ENCODE measurements at regions not wholly inside any gene's neighbourhood (a gene's known extent, or its start where the extent isn't known, plus 50 kb on each side); places are given as distances from the start of the nearest gene placed in this dataset.

DNA sequence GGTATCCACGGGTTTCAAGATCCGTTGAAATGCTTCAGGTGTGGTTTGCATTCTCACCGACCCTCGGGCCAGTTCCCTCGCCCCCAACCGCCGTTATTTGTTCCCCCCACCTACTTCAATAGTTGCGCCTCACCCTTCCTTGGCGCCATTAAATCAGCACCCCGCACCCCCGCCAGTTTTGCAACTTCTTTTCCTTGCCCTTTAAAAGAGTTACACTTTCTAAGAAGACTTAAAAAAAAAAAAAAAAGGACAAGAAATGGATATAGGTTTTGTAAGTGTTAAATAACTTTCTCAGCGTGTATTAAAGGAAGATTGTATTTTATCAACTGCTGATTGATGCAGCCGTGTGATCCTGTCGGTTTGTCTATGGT is 87.2 kb downstream of the NR2F2 start:
- Histone ChIP-seq H3K4me1 (ENCODE audit: control insufficient read depth in 3 of 3, insufficient read depth in 2 of 3, low read depth in 1 of 3, low read length in 2 of 3) (peaks cover 0 to 4% (median 3%) of the 10 kb centered on the region in 3 donors), H3K36me3 (ENCODE audit: control insufficient read depth in 3 of 3, insufficient read depth in 2 of 3, low read depth in 1 of 3, low read length in 3 of 3) (no peaks in the 10 kb centered on the region), H3K9me3 (ENCODE audit: control insufficient read depth in 2 of 2, insufficient read depth in 1 of 2, low read depth in 1 of 2, low read length in 1 of 2) (no peaks in the 10 kb centered on the region), H3K4me3 (ENCODE audit: low read depth in 1 of 3, low read length in 3 of 3) (no peak overlapping the region), H3K27ac (ENCODE audit: low read depth in 1 of 3, low read length in 2 of 3) (no peak overlapping the region), H3K27me3 (ENCODE audit: control insufficient read depth in 3 of 3, insufficient read depth in 3 of 3, low read length in 3 of 3) (peaks cover 5 to 81% (median 38%) of the 10 kb centered on the region in 3 donors)
- no peak for DNase-seq
- WGBS, 3 donors: 5 to 9% (median 9%) methylated on average over 14 of the region's 14 CpGs
- FAIRE-seq: no peak

DNA sequence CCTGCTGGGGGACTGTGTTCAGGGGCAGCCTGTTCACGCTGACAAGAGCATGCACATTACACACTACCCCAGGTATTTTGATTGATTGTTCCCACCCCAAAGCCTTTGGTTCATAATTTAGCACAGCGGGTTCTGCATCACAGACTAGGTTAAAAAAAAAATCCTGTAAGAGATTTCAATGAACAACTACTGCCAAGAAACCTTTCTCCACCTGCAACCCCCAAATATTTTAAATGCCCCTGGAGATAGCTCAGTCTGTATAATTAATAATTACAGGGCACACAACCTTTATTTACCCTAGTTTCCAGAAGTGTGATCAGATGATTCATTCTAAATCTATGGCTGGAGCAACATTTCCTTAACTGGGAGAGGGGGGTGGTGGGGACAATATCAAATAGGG is 87.6 kb downstream of the NR2F2 start:
- no peak for DNase-seq
- no peak for FAIRE-seq
- 3 to 17% (median 7%) methylated on average over 2 of the region's 2 CpGs for whole genome bisulfite sequencing, 3 donors
- H3K4me1 ChIP-seq (ENCODE audit: control insufficient read depth in 3 of 3, insufficient read depth in 2 of 3, low read depth in 1 of 3, low read length in 2 of 3): peaks cover 0 to 4% (median 3%) of the 10 kb centered on the region in 3 donors
- H3K9me3 ChIP-seq (ENCODE audit: control insufficient read depth in 2 of 2, insufficient read depth in 1 of 2, low read depth in 1 of 2, low read length in 1 of 2): no peaks in the 10 kb centered on the region
- H3K4me3 ChIP-seq (ENCODE audit: low read depth in 1 of 3, low read length in 3 of 3): no peak overlapping the region
- H3K27ac ChIP-seq (ENCODE audit: low read depth in 1 of 3, low read length in 2 of 3): no peak overlapping the region
- H3K27me3 ChIP-seq (ENCODE audit: control insufficient read depth in 3 of 3, insufficient read depth in 3 of 3, low read length in 3 of 3): peaks cover 5 to 77% (median 38%) of the 10 kb centered on the region in 3 donors
- H3K36me3 ChIP-seq (ENCODE audit: control insufficient read depth in 3 of 3, insufficient read depth in 2 of 3, low read depth in 1 of 3, low read length in 3 of 3): no peaks in the 10 kb centered on the region

DNA sequence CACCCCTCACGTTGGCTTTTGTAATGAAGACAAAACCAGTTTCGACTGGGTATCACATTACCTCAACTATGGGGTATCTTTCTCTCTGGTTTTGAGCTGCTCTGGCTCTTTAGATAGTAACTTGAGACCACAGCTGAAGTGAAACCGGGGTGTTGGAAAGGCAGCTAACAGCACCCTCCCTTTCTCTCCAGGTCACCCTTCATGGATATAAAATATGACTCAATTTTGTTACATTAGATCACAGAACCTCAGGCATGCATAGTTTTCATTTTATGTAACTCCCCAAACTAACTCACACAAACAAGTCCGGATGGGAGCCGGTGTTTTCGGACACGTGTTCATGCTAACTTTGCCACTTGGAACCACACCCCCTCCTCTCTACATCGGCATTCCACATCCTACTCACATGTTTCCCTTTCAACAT is 90.7 kb downstream of the NR2F2 start:
- WGBS, 3 donors: 19 to 38% (median 33%) methylated on average over 8 of the region's 8 CpGs
- FAIRE-seq (no peak), DNase-seq (no peak)
- no peak overlapping the region for H3K4me3 ChIP-seq (ENCODE audit: low read depth in 1 of 3, low read length in 3 of 3)
- H3K36me3 ChIP-seq (ENCODE audit: control insufficient read depth in 3 of 3, insufficient read depth in 2 of 3, low read depth in 1 of 3, low read length in 3 of 3): no peaks in the 10 kb centered on the region
- no peaks in the 10 kb centered on the region for H3K9me3 ChIP-seq (ENCODE audit: control insufficient read depth in 2 of 2, insufficient read depth in 1 of 2, low read depth in 1 of 2, low read length in 1 of 2)
- H3K4me1 ChIP-seq (ENCODE audit: control insufficient read depth in 3 of 3, insufficient read depth in 2 of 3, low read depth in 1 of 3, low read length in 2 of 3): peaks cover 0 to 4% (median 3%) of the 10 kb centered on the region in 3 donors
- H3K27me3 ChIP-seq (ENCODE audit: control insufficient read depth in 3 of 3, insufficient read depth in 3 of 3, low read length in 3 of 3): peaks cover 5 to 59% (median 20%) of the 10 kb centered on the region in 3 donors
- H3K27ac ChIP-seq (ENCODE audit: low read depth in 1 of 3, low read length in 2 of 3): no peak overlapping the region

DNA sequence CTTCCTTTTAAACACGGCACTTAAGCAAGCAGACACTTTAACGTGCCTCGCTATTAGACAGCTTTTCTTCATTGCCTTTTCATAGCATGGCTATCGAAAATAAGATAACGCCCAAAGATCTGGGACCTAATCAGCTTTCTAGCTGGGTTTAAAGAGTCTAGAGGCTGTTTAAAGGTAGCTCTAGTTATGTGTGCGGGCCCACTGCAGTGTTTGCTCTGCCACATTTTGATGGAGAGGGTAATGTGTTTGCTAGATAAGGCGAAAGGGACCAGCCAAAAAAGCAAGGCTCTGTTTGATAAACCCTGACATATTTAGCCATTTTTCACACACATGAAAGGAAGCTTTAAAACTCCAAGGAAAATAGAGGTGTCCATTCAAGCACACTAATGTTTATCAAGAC is 91.6 kb downstream of the NR2F2 start:
- Histone ChIP-seq H3K4me1 (ENCODE audit: control insufficient read depth in 3 of 3, insufficient read depth in 2 of 3, low read depth in 1 of 3, low read length in 2 of 3) (no peaks in the 10 kb centered on the region), H3K27ac (ENCODE audit: low read depth in 1 of 3, low read length in 2 of 3) (no peak overlapping the region), H3K36me3 (ENCODE audit: control insufficient read depth in 3 of 3, insufficient read depth in 2 of 3, low read depth in 1 of 3, low read length in 3 of 3) (no peaks in the 10 kb centered on the region), H3K9me3 (ENCODE audit: control insufficient read depth in 2 of 2, insufficient read depth in 1 of 2, low read depth in 1 of 2, low read length in 1 of 2) (no peaks in the 10 kb centered on the region), H3K27me3 (ENCODE audit: control insufficient read depth in 3 of 3, insufficient read depth in 3 of 3, low read length in 3 of 3) (peaks cover 0 to 57% (median 11%) of the 10 kb centered on the region in 3 donors), H3K4me3 (ENCODE audit: low read depth in 1 of 3, low read length in 3 of 3) (no peak overlapping the region)
- 14 to 43% (median 29%) methylated on average over 7 of the region's 7 CpGs for WGBS, 3 donors
- FAIRE-seq (no peak), DNase-seq (no peak)

DNA sequence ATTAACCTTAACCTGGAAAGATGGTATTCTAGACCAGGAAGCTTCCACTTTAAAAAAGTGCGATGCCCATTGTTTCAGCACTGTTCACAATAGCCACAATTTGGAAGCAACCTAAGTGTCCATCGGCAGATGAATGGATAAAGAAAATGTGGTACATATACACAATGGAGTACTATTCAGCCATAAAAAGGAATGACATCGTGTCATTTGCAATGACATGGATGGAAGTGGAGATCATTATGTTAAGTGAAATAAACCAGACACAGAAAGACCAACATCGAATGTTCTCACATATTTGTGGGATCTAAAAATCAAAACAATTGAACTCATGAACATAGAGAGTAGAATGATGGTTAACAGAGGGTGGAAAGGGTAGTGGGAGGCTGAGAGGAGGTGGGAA is 94.2 kb downstream of the NR2F2 start:
- 88 to 91% (median 91%) methylated on average over 4 of the region's 4 CpGs for WGBS, 3 donors
- Histone ChIP-seq H3K27ac (ENCODE audit: low read depth in 1 of 3, low read length in 2 of 3) (no peak overlapping the region), H3K27me3 (ENCODE audit: control insufficient read depth in 3 of 3, insufficient read depth in 3 of 3, low read length in 3 of 3) (peaks cover 0 to 38% (median 5%) of the 10 kb centered on the region in 3 donors)

GRCh38 chr15:96428742-96429141 is 98.2 kb downstream of the NR2F2 start:
- no peaks in the 10 kb centered on the region for H3K36me3 ChIP-seq (ENCODE audit: control insufficient read depth in 3 of 3, insufficient read depth in 2 of 3, low read depth in 1 of 3, low read length in 3 of 3)

More for the DNA sequence above, 94.2 kb downstream of the NR2F2 start:
- no peak for FAIRE-seq
- Histone ChIP-seq H3K4me3 (ENCODE audit: low read depth in 1 of 3, low read length in 3 of 3) (no peak overlapping the region), H3K9me3 (ENCODE audit: control insufficient read depth in 2 of 2, insufficient read depth in 1 of 2, low read depth in 1 of 2, low read length in 1 of 2) (no peaks in the 10 kb centered on the region), H3K4me1 (ENCODE audit: control insufficient read depth in 3 of 3, insufficient read depth in 2 of 3, low read depth in 1 of 3, low read length in 2 of 3) (no peaks in the 10 kb centered on the region), H3K36me3 (ENCODE audit: control insufficient read depth in 3 of 3, insufficient read depth in 2 of 3, low read depth in 1 of 3, low read length in 3 of 3) (no peaks in the 10 kb centered on the region)
- DNase-seq: no peak

DNA sequence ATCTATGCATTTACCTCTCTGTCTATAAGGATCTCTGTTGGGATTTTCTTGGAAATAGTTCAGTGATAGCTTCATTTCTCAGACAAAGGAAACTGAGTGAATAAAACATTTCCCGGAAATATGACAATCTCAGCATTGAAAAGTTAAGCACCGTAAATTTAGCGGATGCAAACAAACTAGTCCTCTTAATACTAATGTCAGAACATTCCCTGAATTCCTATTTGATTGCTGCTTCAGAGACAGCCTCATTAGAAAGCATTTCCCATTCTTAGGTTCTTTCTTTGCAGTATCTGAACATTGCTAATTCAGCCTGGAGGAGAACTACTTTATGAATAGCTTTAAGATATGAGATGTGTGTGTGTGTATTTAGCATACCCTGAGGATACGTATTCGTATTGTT is 101.3 kb downstream of the NR2F2 start:
- H3K36me3 ChIP-seq (ENCODE audit: control insufficient read depth in 3 of 3, insufficient read depth in 2 of 3, low read depth in 1 of 3, low read length in 3 of 3): no peaks in the 10 kb centered on the region
- no peaks in the 10 kb centered on the region for H3K9me3 ChIP-seq (ENCODE audit: control insufficient read depth in 2 of 2, insufficient read depth in 1 of 2, low read depth in 1 of 2, low read length in 1 of 2)
- peaks cover 0 to 5% (median 0%) of the 10 kb centered on the region in 3 donors for H3K27me3 ChIP-seq (ENCODE audit: control insufficient read depth in 3 of 3, insufficient read depth in 3 of 3, low read length in 3 of 3)
- no peak overlapping the region for H3K4me3 ChIP-seq (ENCODE audit: low read depth in 1 of 3, low read length in 3 of 3)
- 70 to 77% (median 76%) methylated on average over 5 of the region's 5 CpGs for WGBS, 3 donors
- no peaks in the 10 kb centered on the region for H3K4me1 ChIP-seq (ENCODE audit: control insufficient read depth in 3 of 3, insufficient read depth in 2 of 3, low read depth in 1 of 3, low read length in 2 of 3)
- no peak overlapping the region for H3K27ac ChIP-seq (ENCODE audit: low read depth in 1 of 3, low read length in 2 of 3)
- no peak for FAIRE-seq
- no peak for DNase-seq

More at GRCh38 chr15:96428742-96429141, 98.2 kb downstream of the NR2F2 start:
- Histone ChIP-seq H3K27me3 (ENCODE audit: control insufficient read depth in 3 of 3, insufficient read depth in 3 of 3, low read length in 3 of 3) (peaks cover 0 to 22% (median 0%) of the 10 kb centered on the region in 3 donors), H3K4me3 (ENCODE audit: low read depth in 1 of 3, low read length in 3 of 3) (no peak overlapping the region), H3K4me1 (ENCODE audit: control insufficient read depth in 3 of 3, insufficient read depth in 2 of 3, low read depth in 1 of 3, low read length in 2 of 3) (no peaks in the 10 kb centered on the region), H3K9me3 (ENCODE audit: control insufficient read depth in 2 of 2, insufficient read depth in 1 of 2, low read depth in 1 of 2, low read length in 1 of 2) (no peaks in the 10 kb centered on the region), H3K27ac (ENCODE audit: low read depth in 1 of 3, low read length in 2 of 3) (no peak overlapping the region)
- FAIRE-seq (no peak), DNase-seq (no peak)

DNA sequence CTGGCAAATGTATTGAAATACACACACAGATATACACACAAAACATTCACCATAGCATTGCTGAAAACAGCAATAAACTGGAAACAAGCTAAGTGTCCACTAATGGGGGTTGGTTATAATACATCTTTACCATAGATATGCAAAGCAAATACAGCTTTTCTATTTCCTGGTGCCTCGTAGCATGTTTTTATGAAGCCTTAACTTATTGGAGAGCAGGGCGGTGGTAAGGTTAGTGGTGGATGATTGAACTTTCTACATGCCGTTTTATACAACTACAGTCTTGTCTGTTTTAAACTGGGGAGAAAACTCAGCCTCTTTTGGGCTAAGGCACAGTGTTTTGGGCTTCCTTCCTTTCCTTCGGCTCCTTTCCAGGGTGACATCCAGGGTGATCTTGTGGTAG is 104.5 kb downstream of the NR2F2 start:
- WGBS, 3 donors: 33 to 70% (median 51%) methylated on average over 4 of the region's 4 CpGs
- Histone ChIP-seq H3K27me3 (ENCODE audit: control insufficient read depth in 3 of 3, insufficient read depth in 3 of 3, low read length in 3 of 3) (peaks cover 0 to 3% (median 0%) of the 10 kb centered on the region in 3 donors), H3K27ac (ENCODE audit: low read depth in 1 of 3, low read length in 2 of 3) (no peak overlapping the region), H3K4me1 (ENCODE audit: control insufficient read depth in 3 of 3, insufficient read depth in 2 of 3, low read depth in 1 of 3, low read length in 2 of 3) (no peaks in the 10 kb centered on the region), H3K9me3 (ENCODE audit: control insufficient read depth in 2 of 2, insufficient read depth in 1 of 2, low read depth in 1 of 2, low read length in 1 of 2) (no peaks in the 10 kb centered on the region), H3K36me3 (ENCODE audit: control insufficient read depth in 3 of 3, insufficient read depth in 2 of 3, low read depth in 1 of 3, low read length in 3 of 3) (no peaks in the 10 kb centered on the region), H3K4me3 (ENCODE audit: low read depth in 1 of 3, low read length in 3 of 3) (no peak overlapping the region)
- peak in 1 of 2 donors; percentile 24 for DNase-seq
- FAIRE-seq: no peak

- FAIRE-seq (no peak), DNase-seq (no peak)
- Histone ChIP-seq H3K36me3 (ENCODE audit: control insufficient read depth in 3 of 3, insufficient read depth in 2 of 3, low read depth in 1 of 3, low read length in 3 of 3) (no peaks in the 10 kb centered on the region), H3K27ac (ENCODE audit: low read depth in 1 of 3, low read length in 2 of 3) (no peak overlapping the region), H3K27me3 (ENCODE audit: control insufficient read depth in 3 of 3, insufficient read depth in 3 of 3, low read length in 3 of 3) (peaks cover 0 to 3% (median 0%) of the 10 kb centered on the region in 3 donors), H3K9me3 (ENCODE audit: control insufficient read depth in 2 of 2, insufficient read depth in 1 of 2, low read depth in 1 of 2, low read length in 1 of 2) (no peaks in the 10 kb centered on the region), H3K4me3 (ENCODE audit: low read depth in 1 of 3, low read length in 3 of 3) (no peak overlapping the region), H3K4me1 (ENCODE audit: control insufficient read depth in 3 of 3, insufficient read depth in 2 of 3, low read depth in 1 of 3, low read length in 2 of 3) (no peaks in the 10 kb centered on the region)
- WGBS, 3 donors: 84 to 89% (median 87%) methylated on average over 3 of the region's 3 CpGs
Measured at GRCh38 chr15:96435841-96436240, 105.3 kb downstream of the NR2F2 start.

All from small intestine (tissue), 7 donors.